DOHH2 (cell line): ENCODE measurements at regions not wholly inside any gene's neighbourhood (a gene's known extent, or its start where the extent isn't known, plus 50 kb on each side); places are given as distances from the start of the nearest gene placed in this dataset.

Source experiments
- EZH2phosphoT487 ChIP-seq: fragments of 200-600 bp; sonication (generic); IDR thresholded peaks from 2 replicates; pipeline ENCODE4 v1.6.1; 2017; ENCODE audit warnings: borderline replicate concordance, mild to moderate bottlenecking, antibody characterized with exemption, low read length, moderate library complexity, mixed read lengths
- TF ChIP-seq, protein P1 (sequence below): fragments of 200-600 bp; sonication (generic); IDR thresholded peaks from one replicate; pipeline ENCODE4 v1.5.1; 2014; ENCODE audit warnings: antibody characterized with exemption, mild to moderate bottlenecking, low read depth, low read length; ENCODE audit not compliant: poor library complexity, severe bottlenecking

GRCh38 chr1:208344202-208344857 lies 100.1 kb upstream of the PLXNA2 start:
- TF ChIP-seq EZH2phosphoT487, result no peak
- TF ChIP-seq, protein P1, sequence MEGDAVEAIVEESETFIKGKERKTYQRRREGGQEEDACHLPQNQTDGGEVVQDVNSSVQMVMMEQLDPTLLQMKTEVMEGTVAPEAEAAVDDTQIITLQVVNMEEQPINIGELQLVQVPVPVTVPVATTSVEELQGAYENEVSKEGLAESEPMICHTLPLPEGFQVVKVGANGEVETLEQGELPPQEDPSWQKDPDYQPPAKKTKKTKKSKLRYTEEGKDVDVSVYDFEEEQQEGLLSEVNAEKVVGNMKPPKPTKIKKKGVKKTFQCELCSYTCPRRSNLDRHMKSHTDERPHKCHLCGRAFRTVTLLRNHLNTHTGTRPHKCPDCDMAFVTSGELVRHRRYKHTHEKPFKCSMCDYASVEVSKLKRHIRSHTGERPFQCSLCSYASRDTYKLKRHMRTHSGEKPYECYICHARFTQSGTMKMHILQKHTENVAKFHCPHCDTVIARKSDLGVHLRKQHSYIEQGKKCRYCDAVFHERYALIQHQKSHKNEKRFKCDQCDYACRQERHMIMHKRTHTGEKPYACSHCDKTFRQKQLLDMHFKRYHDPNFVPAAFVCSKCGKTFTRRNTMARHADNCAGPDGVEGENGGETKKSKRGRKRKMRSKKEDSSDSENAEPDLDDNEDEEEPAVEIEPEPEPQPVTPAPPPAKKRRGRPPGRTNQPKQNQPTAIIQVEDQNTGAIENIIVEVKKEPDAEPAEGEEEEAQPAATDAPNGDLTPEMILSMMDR, result no peak
